COLO668 (cell line): ENCODE measurements at regions not wholly inside any gene's neighbourhood (a gene's known extent, or its start where the extent isn't known, plus 50 kb on each side); places are given as distances from the start of the nearest gene placed in this dataset.

Experiments
- DNase-seq: peaks from one replicate; lab custom pipeline; 2025; ENCODE audit not compliant: unreplicated experiment; lab: John Stamatoyannopoulos, UW

DNA sequence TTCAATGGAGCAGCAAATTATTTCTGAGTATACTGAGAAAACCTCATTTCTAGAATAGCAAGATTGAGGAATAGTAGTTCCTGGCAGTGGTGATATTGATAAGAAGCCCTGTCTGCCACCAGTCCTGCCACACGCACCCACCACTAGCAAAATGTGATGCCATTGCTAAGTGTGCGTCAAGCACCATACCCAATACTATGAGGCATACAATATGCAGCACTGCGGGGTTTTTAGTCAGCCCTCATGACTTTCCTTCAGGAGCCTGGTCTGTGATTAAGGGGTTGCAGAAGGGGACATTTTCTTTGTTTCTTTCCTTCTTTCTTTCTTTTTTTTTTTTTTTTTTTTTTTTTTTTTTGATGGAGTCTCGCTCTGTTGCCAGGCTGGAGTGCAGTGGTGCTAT, 128.7 kb upstream of the USP38 start:
- DNase-seq = no peak

DNA sequence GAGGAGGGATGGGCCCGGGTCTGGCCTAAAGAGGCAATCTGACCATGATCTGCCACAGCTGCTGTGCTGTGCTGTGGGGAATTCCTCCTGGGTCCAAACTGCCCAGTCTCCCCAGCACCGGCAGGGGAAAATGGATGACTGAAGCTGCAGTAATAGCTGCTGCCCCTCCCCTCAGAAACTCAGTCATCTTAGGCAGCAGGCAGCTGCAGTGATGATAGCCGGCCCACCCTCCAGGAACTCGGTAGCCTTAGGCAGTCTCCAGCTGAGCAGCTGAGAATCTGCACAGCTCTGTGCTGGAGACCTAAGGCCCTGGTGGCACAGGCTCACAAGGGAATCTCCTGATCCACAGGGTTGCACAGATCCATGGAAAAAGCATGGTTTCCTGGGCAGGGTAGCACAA, 113.4 kb upstream of the USP38 start:
- no peak for DNase-seq

DNA sequence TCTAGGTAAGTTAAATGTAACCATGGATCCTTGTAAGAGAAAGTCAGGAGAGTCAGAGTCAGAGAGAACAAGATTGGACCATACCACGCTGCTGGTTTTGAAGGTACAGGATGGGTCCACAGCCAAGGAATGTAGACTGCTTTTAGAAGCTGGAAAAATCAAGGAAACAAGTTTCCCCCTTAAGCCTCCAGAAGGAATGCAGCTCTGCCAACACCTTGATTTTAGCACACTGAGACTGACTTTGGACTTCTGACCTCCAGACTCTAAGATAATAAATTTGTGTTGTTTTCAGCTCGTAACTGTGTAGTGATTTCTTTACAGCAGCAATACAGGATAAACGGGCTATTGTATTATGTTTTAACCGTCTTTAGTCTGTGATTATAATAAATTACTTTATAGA, 108.0 kb upstream of the USP38 start:
- no peak for DNase-seq

DNA sequence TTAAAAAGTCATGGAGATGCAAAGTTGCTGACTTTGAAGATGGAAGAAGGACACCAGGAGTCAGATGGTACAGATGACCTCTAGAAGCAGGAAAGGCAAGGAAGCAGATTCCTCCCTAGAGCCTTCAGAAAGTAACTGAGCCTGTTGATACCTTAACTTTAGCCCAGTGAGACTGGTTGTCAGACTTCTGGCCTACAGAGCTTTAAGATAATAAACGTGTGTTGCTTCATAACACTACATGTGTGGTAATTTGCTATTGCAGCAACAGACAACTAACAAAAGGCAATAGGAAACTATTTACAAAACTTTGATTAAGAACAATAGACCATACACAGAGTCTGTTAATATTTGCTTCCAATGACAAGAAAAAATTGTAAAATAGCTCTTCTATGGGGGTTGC, 102.0 kb upstream of the USP38 start:
- no peak for DNase-seq

DNA sequence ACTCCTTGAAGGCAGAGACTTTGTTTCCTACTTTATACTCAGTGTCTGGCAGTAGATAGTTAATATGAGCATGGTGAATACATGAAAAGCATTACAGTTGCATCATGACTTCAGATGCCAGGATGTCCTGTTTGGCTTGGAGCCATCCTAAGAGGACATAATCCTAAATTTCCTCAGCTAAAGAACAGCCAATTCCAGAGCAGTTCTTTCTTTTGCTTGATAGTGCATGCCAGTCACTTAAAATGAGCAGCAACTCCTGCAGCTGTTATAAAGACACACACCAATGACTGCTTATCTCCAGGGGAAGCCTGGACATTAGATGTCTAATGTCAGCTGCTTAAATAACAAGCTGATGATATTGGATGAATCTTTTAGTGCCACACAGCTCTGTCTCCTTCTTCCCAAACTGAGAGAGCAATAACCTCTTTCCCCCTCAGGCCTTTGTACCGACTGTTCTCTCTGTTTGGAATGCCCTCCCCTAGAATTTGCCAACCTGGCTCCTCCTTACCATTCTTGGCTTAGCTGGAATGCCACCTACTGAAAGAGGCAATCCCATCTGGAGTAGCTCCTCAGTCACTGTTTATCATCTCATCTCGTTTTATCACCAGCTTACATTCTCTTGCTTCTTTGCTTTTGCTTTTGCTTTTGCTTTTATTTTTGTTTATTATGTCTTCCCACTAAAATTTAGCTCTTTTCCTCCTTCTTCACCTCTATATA, 100.8 kb upstream of the USP38 start:
- DNase-seq = no peak

DNA sequence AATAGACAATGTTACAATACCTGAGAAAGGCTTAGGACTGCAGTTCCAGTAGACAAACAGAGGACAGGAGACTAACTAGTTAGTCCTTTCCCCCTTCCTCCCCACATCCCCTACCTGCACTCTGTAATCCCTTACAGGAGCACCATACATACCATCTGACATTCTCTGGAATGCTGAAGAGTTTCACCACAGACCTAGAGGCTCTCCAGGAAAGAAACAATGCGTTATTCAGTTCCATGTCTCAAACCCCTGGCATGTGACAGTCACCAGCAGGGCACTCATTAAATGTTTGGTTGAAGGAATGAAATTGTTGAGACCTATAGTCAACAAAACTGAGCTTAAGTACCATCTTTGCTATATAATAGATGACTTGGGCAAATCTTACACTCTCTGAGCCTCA, 100.2 kb upstream of the USP38 start:
- DNase-seq = no peak

DNA sequence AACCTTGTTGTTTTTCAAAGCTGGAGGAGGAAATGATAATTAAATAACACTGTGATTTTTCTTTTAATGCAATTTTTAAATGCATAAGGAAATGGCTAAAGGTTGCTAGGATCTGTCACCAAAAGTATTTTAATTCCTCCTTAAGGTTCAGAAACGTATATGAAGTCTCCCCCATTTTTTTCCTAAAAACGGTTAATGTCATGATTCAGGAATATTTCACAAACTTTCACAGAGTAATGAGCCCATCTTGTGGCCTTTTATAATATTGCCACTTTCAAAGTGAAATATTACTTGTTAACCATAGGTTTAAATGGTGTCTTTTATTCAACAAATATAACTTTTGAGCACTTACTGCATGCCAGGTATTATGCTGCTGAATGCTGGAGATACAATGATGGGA, 99.5 kb upstream of the USP38 start:
- DNase-seq = no peak

DNA sequence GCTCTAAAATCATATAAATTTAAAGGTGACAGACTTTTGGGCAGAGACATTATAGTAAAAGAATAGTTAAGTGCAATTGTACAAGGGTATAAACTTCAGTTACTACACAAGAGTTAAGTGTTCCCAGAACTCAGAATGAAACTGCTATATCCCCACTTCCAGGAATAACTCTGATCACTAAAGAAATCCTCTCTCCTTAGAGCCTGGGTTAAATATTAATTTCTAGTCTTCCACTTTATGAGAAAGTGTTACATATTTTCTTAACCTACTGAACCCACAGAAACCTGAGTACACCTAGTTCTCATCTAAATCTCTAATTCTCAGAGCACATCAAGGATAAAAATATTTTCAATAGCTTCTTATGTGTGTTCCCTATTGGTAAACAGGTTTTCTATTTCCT, 99.1 kb upstream of the USP38 start:
- DNase-seq = no peak

DNA sequence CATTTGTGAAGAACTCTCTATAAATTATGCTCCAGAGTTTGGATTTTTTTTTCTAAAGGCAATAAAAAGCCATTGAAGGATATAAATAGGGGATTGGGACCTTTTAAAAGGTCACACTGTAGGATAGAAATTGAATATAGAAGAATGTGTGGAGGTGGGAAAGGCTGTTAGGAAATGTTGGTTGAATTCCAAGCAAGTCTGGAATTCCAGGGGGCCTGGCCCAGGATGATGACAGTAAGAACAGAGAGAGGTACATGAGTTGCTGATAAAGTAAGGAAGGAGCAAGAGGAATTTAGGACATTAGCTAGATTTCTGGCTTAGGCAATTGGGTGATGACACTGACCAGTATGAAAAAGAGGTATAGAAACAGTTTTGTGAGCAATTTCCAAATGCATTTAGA, 95.4 kb upstream of the USP38 start:
- no peak for DNase-seq

DNA sequence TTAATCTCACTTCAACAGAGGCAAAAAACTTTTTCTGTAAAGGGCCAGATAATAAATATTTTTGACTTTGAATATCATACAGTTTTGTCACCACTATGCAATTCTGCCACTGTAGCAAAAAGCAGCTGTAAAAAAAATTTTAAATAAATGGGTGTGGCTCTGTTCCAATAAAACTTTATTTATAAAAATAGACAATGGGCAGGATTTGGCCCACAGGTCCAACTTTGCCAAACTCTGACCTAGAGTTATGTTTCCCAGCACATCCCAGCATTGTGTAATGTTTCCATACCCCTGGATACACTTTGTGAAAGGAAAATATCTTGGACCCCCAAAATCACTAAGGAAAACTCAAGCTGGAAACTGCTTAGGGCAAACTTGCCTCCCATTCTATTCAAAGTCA, 94.9 kb upstream of the USP38 start:
- DNase-seq = no peak

DNA sequence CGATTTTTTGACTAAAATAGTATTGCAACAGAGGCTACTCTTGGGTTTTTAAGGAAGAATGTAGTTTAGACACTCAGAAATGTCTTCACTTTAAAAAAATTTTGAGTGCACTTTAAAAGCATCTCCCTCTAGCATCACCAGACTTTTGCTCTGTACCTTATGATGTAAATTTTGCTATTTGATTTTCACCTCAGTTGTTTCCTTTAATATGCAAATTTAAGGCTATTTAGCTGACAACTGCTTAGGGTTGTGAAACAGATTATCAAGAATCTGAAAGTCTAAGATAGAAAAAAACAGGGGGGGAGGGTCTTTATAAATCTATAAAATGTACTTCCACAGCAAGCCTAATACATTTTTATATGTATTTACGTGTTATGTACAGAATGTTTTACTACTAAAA, 92.9 kb upstream of the USP38 start:
- no peak for DNase-seq

DNA sequence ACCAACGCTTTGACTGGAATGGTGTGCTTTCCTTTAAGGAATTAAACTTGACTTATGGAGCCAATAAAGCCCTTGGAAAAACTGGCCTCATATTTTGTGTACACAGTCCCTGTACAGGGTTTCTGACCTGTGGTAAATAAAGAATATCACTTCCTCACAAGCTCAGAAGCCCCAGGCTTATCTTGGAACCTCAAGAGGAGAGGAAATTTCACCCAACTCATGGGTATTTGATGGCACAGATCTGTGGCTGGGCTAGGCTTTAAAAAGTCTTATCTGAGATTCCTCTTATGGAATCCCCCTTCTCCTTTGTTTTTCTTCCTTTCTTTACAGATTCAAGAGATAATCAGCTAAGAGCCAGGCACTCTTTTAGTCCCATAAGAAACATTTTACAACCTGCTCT, 89.3 kb upstream of the USP38 start:
- DNase-seq = no peak

DNA sequence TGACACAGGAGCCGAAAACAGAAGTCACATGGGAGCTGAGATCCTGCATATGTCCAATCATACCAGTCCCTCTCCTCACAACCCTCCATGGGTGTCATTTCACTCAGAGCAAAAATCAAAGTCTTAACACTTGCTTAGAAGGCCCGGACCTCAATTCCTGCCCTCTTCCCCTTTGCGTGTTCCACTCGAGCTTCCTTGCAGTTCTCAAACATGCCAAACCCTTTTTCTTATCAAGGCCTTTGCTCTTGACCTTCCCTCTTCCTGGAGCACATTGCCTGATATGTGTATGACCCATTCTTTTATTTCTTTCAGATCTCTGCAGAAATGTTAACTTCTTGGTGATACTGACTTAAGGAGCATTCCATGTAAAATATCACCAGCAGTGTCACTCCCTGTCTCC, 87.0 kb upstream of the USP38 start:
- no peak for DNase-seq

DNA sequence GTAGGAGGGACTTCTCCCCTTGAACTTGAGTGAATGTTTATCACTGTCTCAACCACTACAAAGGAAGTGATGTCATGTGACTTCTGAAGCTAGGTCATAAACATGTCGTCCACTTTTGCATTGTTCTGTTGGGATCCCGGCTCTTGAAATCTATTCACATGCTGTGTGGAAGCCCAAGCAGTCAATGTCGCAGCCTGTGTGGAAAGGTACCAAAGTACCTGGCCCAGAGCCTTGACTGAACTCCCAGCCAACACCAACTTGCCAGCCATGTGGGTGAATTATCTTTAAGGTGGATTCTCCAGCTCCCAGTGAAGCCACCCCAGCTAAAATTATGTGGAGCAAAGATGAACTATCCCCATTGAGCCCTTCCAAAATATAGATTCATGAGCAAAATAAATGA, 85.0 kb upstream of the USP38 start:
- DNase-seq = no peak

DNA sequence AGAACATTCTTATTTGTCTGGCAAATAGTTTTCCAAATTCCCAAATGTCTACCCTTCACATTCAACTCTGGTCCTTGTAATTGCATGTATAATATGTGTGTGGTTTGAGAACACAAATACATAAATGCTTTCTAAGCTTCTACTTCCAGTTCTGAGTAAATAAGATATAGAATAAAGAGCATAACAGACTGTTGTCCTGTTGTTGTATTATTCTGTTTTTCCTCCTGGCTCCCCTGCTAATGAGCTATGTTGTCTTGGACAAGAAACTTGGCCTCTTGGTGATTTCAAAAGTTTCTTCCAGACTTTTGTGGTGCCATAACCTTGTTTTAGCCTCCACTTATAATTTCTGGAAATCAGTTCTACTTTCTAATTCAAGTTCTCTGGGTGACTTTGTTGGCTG, 75.3 kb upstream of the USP38 start:
- no peak for DNase-seq

DNA sequence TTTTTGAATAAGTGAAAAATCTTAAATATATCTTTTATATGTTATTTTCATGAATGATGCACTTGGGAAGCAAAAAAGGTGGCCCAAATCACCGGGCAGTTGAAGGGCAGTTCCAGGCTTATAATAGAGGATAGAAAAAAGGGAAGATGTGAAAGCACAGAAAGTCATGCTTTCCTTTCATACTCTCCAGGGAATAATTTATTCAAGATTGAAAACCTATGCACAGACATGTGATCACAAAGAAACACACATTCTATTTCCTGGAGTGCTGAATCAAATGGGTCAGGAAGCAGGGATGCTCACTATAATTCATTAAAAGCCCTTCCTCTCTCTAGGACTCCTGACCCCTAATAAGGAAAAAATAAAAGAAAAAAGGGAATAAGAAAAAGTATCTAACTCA, 66.1 kb upstream of the USP38 start:
- DNase-seq = no peak

DNA sequence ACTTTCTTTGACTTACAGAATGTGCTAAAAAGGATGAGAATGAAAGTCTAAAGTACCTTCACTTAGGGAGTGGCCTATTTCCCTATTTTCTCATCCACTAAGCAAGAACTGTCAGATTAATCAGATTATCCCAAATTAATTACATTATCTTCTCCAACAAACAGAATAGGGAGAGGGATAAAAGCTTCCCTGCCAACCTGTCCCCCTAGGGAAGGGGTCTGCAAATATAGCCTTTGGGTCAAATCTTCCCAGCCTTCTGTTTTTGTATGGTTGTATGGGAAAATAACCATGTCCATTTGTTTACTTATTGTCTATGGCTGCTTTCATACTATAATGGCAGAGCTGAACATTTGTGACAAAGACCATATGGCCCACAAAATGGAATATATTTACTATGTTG, 57.1 kb upstream of the USP38 start:
- no peak for DNase-seq

DNA sequence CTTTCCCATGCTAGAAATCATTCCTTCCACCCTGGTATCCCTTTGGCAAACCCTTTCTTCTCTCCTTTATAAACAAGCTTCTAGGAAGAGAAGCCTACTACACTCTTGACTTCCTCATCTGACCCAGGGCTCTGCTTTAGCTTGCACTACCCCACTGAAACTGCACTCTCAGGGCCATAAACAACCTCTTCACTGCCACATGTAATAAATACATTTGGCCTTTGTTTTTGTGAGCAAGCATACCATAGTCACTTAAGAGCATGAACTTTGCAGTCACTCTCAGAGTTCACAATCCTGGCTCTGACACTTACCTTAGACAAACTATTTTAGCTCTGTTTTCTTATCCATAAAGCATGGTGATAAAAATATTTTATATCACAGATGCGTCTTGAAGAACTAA, 50.7 kb upstream of the USP38 start:
- no peak for DNase-seq
